GM23338 (cell line): ENCODE measurements at regions not wholly inside any gene's neighbourhood (a gene's known extent, or its start where the extent isn't known, plus 50 kb on each side); places are given as distances from the start of the nearest gene placed in this dataset.

Source experiments
- ATAC-seq: fragments of 200-7000 bp; cut with Tn5 transposase; 3 replicates; pipeline ENCODE4 v1.9.1; 2020
- DNase-seq: peaks from one replicate; pipeline ENCODE4 v3.0.0-alpha.2; 2015; ENCODE audit warnings: low spot score
- H2AFZ ChIP-seq: fragments of 200-600 bp; sonication (generic); 2 replicates; pipeline ENCODE4 v1.8.0; 2016; ENCODE audit warnings: antibody characterized with exemption, mild to moderate bottlenecking, moderate library complexity
- H3F3A ChIP-seq: fragments of 200-600 bp; sonication (generic); replicated peaks from 2 replicates; pipeline ENCODE4 v1.8.0; 2017; ENCODE audit warnings: antibody characterized with exemption, mixed run types, low read depth
- H3K27ac ChIP-seq: fragments of 200-600 bp; sonication (generic); 2 replicates; pipeline ENCODE4 v1.6.1; 2016; ENCODE audit warnings: low read depth
- H3K27me3 ChIP-seq: fragments of 200-600 bp; sonication (generic); 2 replicates; pipeline ENCODE4 v1.8.0; 2016; ENCODE audit warnings: mild to moderate bottlenecking, mixed run types, moderate library complexity; ENCODE audit not compliant: insufficient read depth
- H3K36me3 ChIP-seq: fragments of 200-600 bp; sonication (generic); 2 replicates; pipeline ENCODE4 v1.8.0; 2016; ENCODE audit warnings: mild to moderate bottlenecking; ENCODE audit not compliant: insufficient read depth
- H3K4me1 ChIP-seq: fragments of 200-600 bp; sonication (generic); 2 replicates; pipeline ENCODE4 v1.8.0; 2016; ENCODE audit warnings: mild to moderate bottlenecking, moderate library complexity; ENCODE audit not compliant: insufficient read depth
- H3K4me2 ChIP-seq: fragments of 200-600 bp; sonication (generic); 2 replicates; pipeline ENCODE4 v1.7.1; 2017; ENCODE audit warnings: mixed run types
- H3K4me3 ChIP-seq: fragments of 200-600 bp; sonication (generic); 2 replicates; pipeline ENCODE4 v1.6.1; 2016; ENCODE audit warnings: mixed run types
- H3K79me2 ChIP-seq: fragments of 200-600 bp; sonication (generic); replicated peaks from 2 replicates; pipeline ENCODE4 v1.8.0; 2017; ENCODE audit warnings: mild to moderate bottlenecking; ENCODE audit not compliant: insufficient read depth
- H3K9me2 ChIP-seq: fragments of 200-600 bp; sonication (generic); 2 replicates; pipeline ENCODE4 v1.8.0; 2017; ENCODE audit not compliant: insufficient read depth
- H4K20me1 ChIP-seq: fragments of 200-600 bp; sonication (generic); replicated peaks from 2 replicates; pipeline ENCODE4 v1.8.0; 2017; ENCODE audit warnings: mild to moderate bottlenecking; ENCODE audit not compliant: insufficient read depth
- H3K27ac Mint-ChIP-seq: 2 replicates; pipeline ENCODE4 v1.8.0; 2020; ENCODE audit warnings: inconsistent platforms, mild to moderate bottlenecking, moderate library complexity, mixed read lengths
- H3K27me3 Mint-ChIP-seq: 3 replicates; pipeline ENCODE4 v1.8.0; 2022; ENCODE audit warnings: low read depth, mild to moderate bottlenecking, moderate library complexity, mixed read lengths, inconsistent platforms; ENCODE audit not compliant: insufficient read depth, poor library complexity
- H3K36me3 Mint-ChIP-seq: 3 replicates; pipeline ENCODE4 v1.8.0; 2021; ENCODE audit warnings: low read depth, mild to moderate bottlenecking, inconsistent platforms, moderate library complexity, mixed read lengths
- H3K4me1 Mint-ChIP-seq: 3 replicates; pipeline ENCODE4 v1.8.0; 2020; ENCODE audit warnings: mild to moderate bottlenecking, inconsistent platforms, mixed read lengths
- H3K4me3 Mint-ChIP-seq: 3 replicates; pipeline ENCODE4 v1.8.0; 2021; ENCODE audit warnings: moderate library complexity, mild to moderate bottlenecking, inconsistent platforms, mixed read lengths
- H3K9me3 Mint-ChIP-seq: 3 replicates; pipeline ENCODE4 v1.8.0; 2020; ENCODE audit warnings: moderate library complexity, mild to moderate bottlenecking, inconsistent platforms, mixed read lengths
- CREB1 ChIP-seq: fragments of 250-450 bp; sonication (Bioruptor Pico); IDR thresholded peaks from 2 replicates; pipeline ENCODE4 v1.5.0; 2020; ENCODE audit warnings: low read depth, mild to moderate bottlenecking, moderate library complexity
- ETS1 ChIP-seq: IDR thresholded peaks from 2 replicates; pipeline ENCODE4 v1.6.1; 2016; ENCODE audit warnings: antibody characterized with exemption
- EZH2 ChIP-seq: fragments of 200-600 bp; sonication (generic); IDR thresholded peaks from one replicate; pipeline ENCODE4 v1.8.0; 2017; ENCODE audit warnings: antibody characterized with exemption, mild to moderate bottlenecking, low read depth; ENCODE audit not compliant: unreplicated experiment
- EZH2phosphoT487 ChIP-seq: fragments of 200-600 bp; sonication (generic); IDR thresholded peaks from one replicate; pipeline ENCODE4 v1.8.1; 2018; ENCODE audit warnings: antibody characterized with exemption; ENCODE audit not compliant: unreplicated experiment
- NANOG ChIP-seq: IDR thresholded peaks from 2 replicates; pipeline ENCODE4 v1.6.1; 2016; ENCODE audit warnings: antibody characterized with exemption, borderline replicate concordance
- REST ChIP-seq: IDR thresholded peaks from one replicate; pipeline ENCODE4 v1.6.1; 2018; ENCODE audit warnings: antibody characterized with exemption; ENCODE audit not compliant: unreplicated experiment
- STAT1 ChIP-seq: IDR thresholded peaks from one replicate; pipeline ENCODE4 v1.6.1; 2016; ENCODE audit warnings: antibody characterized with exemption; ENCODE audit not compliant: unreplicated experiment
- ZNF331 ChIP-seq: fragments of 250-450 bp; sonication (Bioruptor Pico); IDR thresholded peaks from 2 replicates; pipeline ENCODE4 v1.5.0; 2020; ENCODE audit warnings: low read depth, mild to moderate bottlenecking, moderate library complexity
- TF ChIP-seq, protein P1 (sequence below): fragments of 250-450 bp; sonication (Bioruptor Pico); IDR thresholded peaks from 2 replicates; pipeline ENCODE4 v1.5.0; 2020; ENCODE audit warnings: mild to moderate bottlenecking, moderate library complexity

GRCh38 chr16:85403693-85404092 is 209.4 kb upstream of the GSE1 start (continued):
- no peak for TF ChIP-seq ETS1
- TF ChIP-seq EZH2phosphoT487, result no peak
- no peak for TF ChIP-seq CREB1 (CRISPR knock-in tag)
- TF ChIP-seq STAT1, result no peak
- TF ChIP-seq REST, result no peak
- no peak for TF ChIP-seq NANOG
- no peak for TF ChIP-seq ZNF331 (CRISPR knock-in tag)
- TF ChIP-seq EZH2, result no peak

DNA sequence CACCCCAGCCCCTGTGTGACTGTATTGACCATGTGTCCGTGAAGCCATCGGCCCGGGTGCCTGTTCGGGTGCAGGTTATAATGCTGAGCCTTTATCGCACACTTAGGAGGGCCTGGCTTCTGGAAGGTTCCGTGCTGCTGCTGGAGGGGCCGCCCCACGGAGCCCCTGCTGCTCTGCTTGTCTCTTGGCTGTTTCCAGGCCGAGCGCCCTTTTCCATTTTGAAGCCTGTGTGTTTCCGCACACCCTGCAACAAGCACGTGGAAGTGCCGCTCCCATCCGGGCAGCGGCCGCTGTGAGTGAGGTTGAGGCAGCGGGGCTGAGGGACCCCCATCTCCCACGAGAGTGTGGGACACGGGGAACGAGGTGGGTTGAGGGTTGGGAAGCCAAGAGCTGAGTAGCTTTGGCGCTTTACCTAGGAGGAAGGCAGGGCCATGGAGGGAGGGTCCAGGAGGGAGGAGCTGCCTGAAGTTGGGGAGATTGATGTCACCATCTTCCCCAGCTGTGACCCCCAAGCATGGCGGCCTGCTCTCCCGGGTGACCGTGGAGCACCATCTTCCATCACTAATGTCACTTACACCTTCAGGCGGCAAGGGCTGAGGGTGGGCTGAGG is 200.1 kb upstream of the GSE1 start:
- Mint-ChIP-seq H3K4me3 (no peak overlapping the region), H3K27ac (no peak overlapping the region), H3K9me3 (peaks cover 3% of the 10 kb centered on the region; the same call in 2 of the 3 replicates), H3K4me1 (no peaks in the 10 kb centered on the region), H3K27me3 (peaks cover 2% of the 10 kb centered on the region), H3K36me3 (0 out of 3 replicates have a peak, but pooled peaks cover 3% of the 10 kb centered on the region)
- H3K4me2 ChIP-seq, result no peak overlapping the region
- no peaks in the 10 kb centered on the region for H3K4me1 ChIP-seq
- no peak overlapping the region for H3K27ac ChIP-seq
- DNase-seq (no peak), ATAC-seq (no peak)
- H3K4me3 ChIP-seq, result no peak overlapping the region
- H4K20me1 ChIP-seq, result peaks cover 6% of the 10 kb centered on the region
- no peaks in the 10 kb centered on the region for H3K36me3 ChIP-seq
- H3K9me2 ChIP-seq, result no peaks in the 10 kb centered on the region
- H2AFZ ChIP-seq, result no peak overlapping the region
- no peaks in the 10 kb centered on the region for H3K79me2 ChIP-seq
- TF ChIP-seq, protein P1, sequence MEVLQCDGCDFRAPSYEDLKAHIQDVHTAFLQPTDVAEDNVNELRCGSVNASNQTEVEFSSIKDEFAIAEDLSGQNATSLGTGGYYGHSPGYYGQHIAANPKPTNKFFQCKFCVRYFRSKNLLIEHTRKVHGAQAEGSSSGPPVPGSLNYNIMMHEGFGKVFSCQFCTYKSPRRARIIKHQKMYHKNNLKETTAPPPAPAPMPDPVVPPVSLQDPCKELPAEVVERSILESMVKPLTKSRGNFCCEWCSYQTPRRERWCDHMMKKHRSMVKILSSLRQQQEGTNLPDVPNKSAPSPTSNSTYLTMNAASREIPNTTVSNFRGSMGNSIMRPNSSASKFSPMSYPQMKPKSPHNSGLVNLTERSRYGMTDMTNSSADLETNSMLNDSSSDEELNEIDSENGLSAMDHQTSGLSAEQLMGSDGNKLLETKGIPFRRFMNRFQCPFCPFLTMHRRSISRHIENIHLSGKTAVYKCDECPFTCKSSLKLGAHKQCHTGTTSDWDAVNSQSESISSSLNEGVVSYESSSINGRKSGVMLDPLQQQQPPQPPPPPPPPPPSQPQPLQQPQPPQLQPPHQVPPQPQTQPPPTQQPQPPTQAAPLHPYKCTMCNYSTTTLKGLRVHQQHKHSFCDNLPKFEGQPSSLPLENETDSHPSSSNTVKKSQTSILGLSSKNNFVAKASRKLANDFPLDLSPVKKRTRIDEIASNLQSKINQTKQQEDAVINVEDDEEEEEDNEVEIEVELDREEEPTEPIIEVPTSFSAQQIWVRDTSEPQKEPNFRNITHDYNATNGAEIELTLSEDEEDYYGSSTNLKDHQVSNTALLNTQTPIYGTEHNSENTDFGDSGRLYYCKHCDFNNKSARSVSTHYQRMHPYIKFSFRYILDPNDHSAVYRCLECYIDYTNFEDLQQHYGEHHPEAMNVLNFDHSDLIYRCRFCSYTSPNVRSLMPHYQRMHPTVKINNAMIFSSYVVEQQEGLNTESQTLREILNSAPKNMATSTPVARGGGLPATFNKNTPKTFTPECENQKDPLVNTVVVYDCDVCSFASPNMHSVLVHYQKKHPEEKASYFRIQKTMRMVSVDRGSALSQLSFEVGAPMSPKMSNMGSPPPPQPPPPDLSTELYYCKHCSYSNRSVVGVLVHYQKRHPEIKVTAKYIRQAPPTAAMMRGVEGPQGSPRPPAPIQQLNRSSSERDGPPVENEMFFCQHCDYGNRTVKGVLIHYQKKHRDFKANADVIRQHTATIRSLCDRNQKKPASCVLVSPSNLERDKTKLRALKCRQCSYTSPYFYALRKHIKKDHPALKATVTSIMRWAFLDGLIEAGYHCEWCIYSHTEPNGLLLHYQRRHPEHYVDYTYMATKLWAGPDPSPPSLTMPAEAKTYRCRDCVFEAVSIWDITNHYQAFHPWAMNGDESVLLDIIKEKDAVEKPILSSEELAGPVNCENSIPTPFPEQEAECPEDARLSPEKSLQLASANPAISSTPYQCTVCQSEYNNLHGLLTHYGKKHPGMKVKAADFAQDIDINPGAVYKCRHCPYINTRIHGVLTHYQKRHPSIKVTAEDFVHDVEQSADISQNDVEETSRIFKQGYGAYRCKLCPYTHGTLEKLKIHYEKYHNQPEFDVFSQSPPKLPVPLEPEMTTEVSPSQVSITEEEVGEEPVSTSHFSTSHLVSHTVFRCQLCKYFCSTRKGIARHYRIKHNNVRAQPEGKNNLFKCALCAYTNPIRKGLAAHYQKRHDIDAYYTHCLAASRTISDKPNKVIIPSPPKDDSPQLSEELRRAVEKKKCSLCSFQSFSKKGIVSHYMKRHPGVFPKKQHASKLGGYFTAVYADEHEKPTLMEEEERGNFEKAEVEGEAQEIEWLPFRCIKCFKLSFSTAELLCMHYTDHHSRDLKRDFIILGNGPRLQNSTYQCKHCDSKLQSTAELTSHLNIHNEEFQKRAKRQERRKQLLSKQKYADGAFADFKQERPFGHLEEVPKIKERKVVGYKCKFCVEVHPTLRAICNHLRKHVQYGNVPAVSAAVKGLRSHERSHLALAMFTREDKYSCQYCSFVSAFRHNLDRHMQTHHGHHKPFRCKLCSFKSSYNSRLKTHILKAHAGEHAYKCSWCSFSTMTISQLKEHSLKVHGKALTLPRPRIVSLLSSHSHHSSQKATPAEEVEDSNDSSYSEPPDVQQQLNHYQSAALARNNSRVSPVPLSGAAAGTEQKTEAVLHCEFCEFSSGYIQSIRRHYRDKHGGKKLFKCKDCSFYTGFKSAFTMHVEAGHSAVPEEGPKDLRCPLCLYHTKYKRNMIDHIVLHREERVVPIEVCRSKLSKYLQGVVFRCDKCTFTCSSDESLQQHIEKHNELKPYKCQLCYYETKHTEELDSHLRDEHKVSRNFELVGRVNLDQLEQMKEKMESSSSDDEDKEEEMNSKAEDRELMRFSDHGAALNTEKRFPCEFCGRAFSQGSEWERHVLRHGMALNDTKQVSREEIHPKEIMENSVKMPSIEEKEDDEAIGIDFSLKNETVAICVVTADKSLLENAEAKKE (CRISPR knock-in tag), result no peak
- no peak for TF ChIP-seq EZH2phosphoT487
- no peak for TF ChIP-seq REST
- TF ChIP-seq CREB1 (CRISPR knock-in tag), result no peak
- TF ChIP-seq NANOG, result no peak
- H3K27me3 ChIP-seq, result no peaks in the 10 kb centered on the region
- H3F3A ChIP-seq, result no peaks in the 10 kb centered on the region
